Esophagus squamous epithelium (tissue), 4 donors: ENCODE measurements at regions not wholly inside any gene's neighbourhood (a gene's known extent, or its start where the extent isn't known, plus 50 kb on each side); places are given as distances from the start of the nearest gene placed in this dataset.

Experiments
- POLR2A ChIP-seq, 4 donors: fragments of 450-650 bp; IDR thresholded peaks; one replicate each; pipeline ENCODE4 v1.6.1; 2017; ENCODE audit warnings: antibody characterized with exemption in 4 of 4, mild to moderate bottlenecking in 4 of 4, moderate library complexity in 3 of 4
- TF ChIP-seq, protein P1 (sequence below), 6 experiments: fragments of 450-650 bp in 4 of 6; fragments of 200-600 bp in 2 of 6; sonication (generic) in 2 of 6; IDR thresholded peaks; one replicate each; pipeline ENCODE4 v1.5.1; 2016 to 2019; ENCODE audit warnings: antibody characterized with exemption in 6 of 6, mild to moderate bottlenecking in 4 of 6, moderate library complexity in 4 of 6

DNA sequence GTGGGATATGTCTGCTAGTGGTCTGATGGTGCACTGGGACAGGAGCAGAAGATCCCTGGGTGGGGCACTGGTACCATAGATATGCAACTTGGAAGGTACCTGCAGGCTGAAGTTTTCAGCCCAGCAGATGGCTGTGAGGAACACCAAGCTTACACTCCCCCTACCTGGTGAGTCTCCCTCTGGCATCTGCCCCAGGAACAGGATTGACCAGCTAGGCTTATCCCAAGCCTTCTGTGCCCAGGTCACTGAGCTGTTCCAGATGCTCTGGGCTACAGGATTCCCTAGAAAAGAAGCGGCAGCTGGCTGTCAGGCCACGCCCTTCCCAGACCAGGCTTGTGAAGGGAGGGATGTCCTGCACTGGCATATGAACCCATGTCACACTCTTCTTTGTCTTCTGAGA lies 1130.0 kb downstream of the NAALADL2 start:
- TF ChIP-seq, protein P1, sequence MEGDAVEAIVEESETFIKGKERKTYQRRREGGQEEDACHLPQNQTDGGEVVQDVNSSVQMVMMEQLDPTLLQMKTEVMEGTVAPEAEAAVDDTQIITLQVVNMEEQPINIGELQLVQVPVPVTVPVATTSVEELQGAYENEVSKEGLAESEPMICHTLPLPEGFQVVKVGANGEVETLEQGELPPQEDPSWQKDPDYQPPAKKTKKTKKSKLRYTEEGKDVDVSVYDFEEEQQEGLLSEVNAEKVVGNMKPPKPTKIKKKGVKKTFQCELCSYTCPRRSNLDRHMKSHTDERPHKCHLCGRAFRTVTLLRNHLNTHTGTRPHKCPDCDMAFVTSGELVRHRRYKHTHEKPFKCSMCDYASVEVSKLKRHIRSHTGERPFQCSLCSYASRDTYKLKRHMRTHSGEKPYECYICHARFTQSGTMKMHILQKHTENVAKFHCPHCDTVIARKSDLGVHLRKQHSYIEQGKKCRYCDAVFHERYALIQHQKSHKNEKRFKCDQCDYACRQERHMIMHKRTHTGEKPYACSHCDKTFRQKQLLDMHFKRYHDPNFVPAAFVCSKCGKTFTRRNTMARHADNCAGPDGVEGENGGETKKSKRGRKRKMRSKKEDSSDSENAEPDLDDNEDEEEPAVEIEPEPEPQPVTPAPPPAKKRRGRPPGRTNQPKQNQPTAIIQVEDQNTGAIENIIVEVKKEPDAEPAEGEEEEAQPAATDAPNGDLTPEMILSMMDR (IDR thresholded peaks at IDR 0.05), result no peak
- TF ChIP-seq POLR2A (IDR thresholded peaks at IDR 0.05), result no peak
